SJCRH30 (cell line): ENCODE measurements at regions not wholly inside any gene's neighbourhood (a gene's known extent, or its start where the extent isn't known, plus 50 kb on each side); places are given as distances from the start of the nearest gene placed in this dataset.

Source experiments
- DNase-seq, 2 experiments: peaks; one replicate each; pipeline ENCODE4 v3.0.0-alpha.2; 2015 to 2020
- H3K27ac ChIP-seq: fragments of 250-450 bp; sonication (Bioruptor Pico); 2 replicates; pipeline ENCODE4 v1.5.1; 2020; ENCODE audit warnings: mild to moderate bottlenecking, moderate library complexity
- H3K27me3 ChIP-seq: fragments of 250-450 bp; sonication (Bioruptor Pico); 2 replicates; pipeline ENCODE4 v1.5.1; 2020; ENCODE audit warnings: mild to moderate bottlenecking, moderate library complexity
- H3K36me3 ChIP-seq: fragments of 250-450 bp; sonication (Bioruptor Pico); 2 replicates; pipeline ENCODE4 v1.5.1; 2020; ENCODE audit warnings: mild to moderate bottlenecking, moderate library complexity
- H3K4me1 ChIP-seq: fragments of 250-450 bp; sonication (Bioruptor Pico); 2 replicates; pipeline ENCODE4 v1.5.1; 2020; ENCODE audit warnings: mild to moderate bottlenecking, moderate library complexity
- H3K4me3 ChIP-seq: fragments of 250-450 bp; sonication (Bioruptor Pico); 2 replicates; pipeline ENCODE4 v1.5.1; 2020; ENCODE audit warnings: mild to moderate bottlenecking, moderate library complexity
- H3K9me3 ChIP-seq: fragments of 250-450 bp; sonication (Bioruptor Pico); replicated peaks from 2 replicates; pipeline ENCODE4 v1.5.1; 2020; ENCODE audit warnings: mild to moderate bottlenecking, moderate library complexity

- no peaks in the 10 kb centered on the region for H3K9me3 ChIP-seq
Observed at GRCh38 chr3:81043009-81043408, 718.4 kb downstream of the GBE1 start.

GRCh38 chr3:81041331-81041730 lies 720.1 kb downstream of the GBE1 start:
- H3K4me1 ChIP-seq = no peaks in the 10 kb centered on the region
- DNase-seq = no peak
- no peak overlapping the region for H3K27ac ChIP-seq
- H3K4me3 ChIP-seq = no peak overlapping the region
- no peaks in the 10 kb centered on the region for H3K9me3 ChIP-seq
- no peaks in the 10 kb centered on the region for H3K27me3 ChIP-seq
- no peaks in the 10 kb centered on the region for H3K36me3 ChIP-seq

More at GRCh38 chr3:81043009-81043408, 718.4 kb downstream of the GBE1 start:
- Histone ChIP-seq H3K4me3 (no peak overlapping the region), H3K36me3 (no peaks in the 10 kb centered on the region), H3K27me3 (no peaks in the 10 kb centered on the region), H3K4me1 (no peaks in the 10 kb centered on the region), H3K27ac (no peak overlapping the region)
- DNase-seq = no peak

- no peak for DNase-seq
- Histone ChIP-seq H3K36me3 (no peaks in the 10 kb centered on the region), H3K4me3 (no peak overlapping the region), H3K9me3 (no peaks in the 10 kb centered on the region), H3K27me3 (no peaks in the 10 kb centered on the region), H3K27ac (no peak overlapping the region), H3K4me1 (no peaks in the 10 kb centered on the region)
Observed at GRCh38 chr3:81040107-81040506, 721.3 kb downstream of the GBE1 start.

GRCh38 chr3:81033684-81034083 lies 727.8 kb downstream of the GBE1 start:
- Histone ChIP-seq H3K27me3 (no peaks in the 10 kb centered on the region), H3K27ac (no peak overlapping the region), H3K4me1 (no peaks in the 10 kb centered on the region), H3K4me3 (no peak overlapping the region), H3K36me3 (no peaks in the 10 kb centered on the region), H3K9me3 (no peaks in the 10 kb centered on the region)
- no peak for DNase-seq

- H3K4me1 ChIP-seq = no peaks in the 10 kb centered on the region
- H3K27ac ChIP-seq = no peak overlapping the region
- no peak overlapping the region for H3K4me3 ChIP-seq
- no peaks in the 10 kb centered on the region for H3K36me3 ChIP-seq
- no peak for DNase-seq
- H3K9me3 ChIP-seq = no peaks in the 10 kb centered on the region
- H3K27me3 ChIP-seq = no peaks in the 10 kb centered on the region
Observed at GRCh38 chr3:81033185-81033584, 728.3 kb downstream of the GBE1 start.

GRCh38 chr3:81029861-81030260 lies 731.6 kb downstream of the GBE1 start:
- no peaks in the 10 kb centered on the region for H3K4me1 ChIP-seq
- H3K27ac ChIP-seq = no peak overlapping the region
- no peak for DNase-seq
- H3K9me3 ChIP-seq = no peaks in the 10 kb centered on the region
- H3K4me3 ChIP-seq = no peak overlapping the region
- no peaks in the 10 kb centered on the region for H3K36me3 ChIP-seq
- H3K27me3 ChIP-seq = no peaks in the 10 kb centered on the region

GRCh38 chr3:81027344-81027743 lies 734.1 kb downstream of the GBE1 start:
- Histone ChIP-seq H3K36me3 (no peaks in the 10 kb centered on the region), H3K4me1 (no peaks in the 10 kb centered on the region), H3K27me3 (no peaks in the 10 kb centered on the region), H3K27ac (no peak overlapping the region), H3K9me3 (no peaks in the 10 kb centered on the region), H3K4me3 (no peak overlapping the region)
- DNase-seq = no peak

- H3K4me1 ChIP-seq = no peaks in the 10 kb centered on the region
- no peak for DNase-seq
- no peaks in the 10 kb centered on the region for H3K27me3 ChIP-seq
Observed at GRCh38 chr3:81024560-81024959, 736.9 kb downstream of the GBE1 start.

GRCh38 chr3:81022339-81022738 lies 739.1 kb downstream of the GBE1 start:
- Histone ChIP-seq H3K4me3 (no peak overlapping the region), H3K27ac (no peak overlapping the region), H3K9me3 (no peaks in the 10 kb centered on the region), H3K4me1 (no peaks in the 10 kb centered on the region), H3K27me3 (no peaks in the 10 kb centered on the region), H3K36me3 (no peaks in the 10 kb centered on the region)
- DNase-seq = no peak

More at GRCh38 chr3:81024560-81024959, 736.9 kb downstream of the GBE1 start:
- H3K9me3 ChIP-seq = no peaks in the 10 kb centered on the region
- no peaks in the 10 kb centered on the region for H3K36me3 ChIP-seq
- H3K27ac ChIP-seq = no peak overlapping the region
- no peak overlapping the region for H3K4me3 ChIP-seq

- Histone ChIP-seq H3K4me3 (no peak overlapping the region), H3K27me3 (no peaks in the 10 kb centered on the region), H3K36me3 (no peaks in the 10 kb centered on the region), H3K4me1 (no peaks in the 10 kb centered on the region), H3K27ac (no peak overlapping the region), H3K9me3 (no peaks in the 10 kb centered on the region)
- DNase-seq = no peak
Observed at GRCh38 chr3:81013360-81013759, 748.1 kb downstream of the GBE1 start.

- Histone ChIP-seq H3K36me3 (no peaks in the 10 kb centered on the region), H3K4me3 (no peak overlapping the region), H3K4me1 (no peaks in the 10 kb centered on the region), H3K27me3 (no peaks in the 10 kb centered on the region), H3K27ac (no peak overlapping the region), H3K9me3 (no peaks in the 10 kb centered on the region)
- DNase-seq = no peak
Observed at GRCh38 chr3:81005992-81006391, 755.5 kb downstream of the GBE1 start.

- no peaks in the 10 kb centered on the region for H3K9me3 ChIP-seq
- H3K27ac ChIP-seq = no peak overlapping the region
- no peaks in the 10 kb centered on the region for H3K4me1 ChIP-seq
- no peaks in the 10 kb centered on the region; the same call in 1 of the 2 replicates for H3K27me3 ChIP-seq
- no peak for DNase-seq
- no peak overlapping the region for H3K4me3 ChIP-seq
- no peaks in the 10 kb centered on the region for H3K36me3 ChIP-seq
Observed at GRCh38 chr3:81003817-81004216, 757.6 kb downstream of the GBE1 start.

- Histone ChIP-seq H3K4me1 (no peaks in the 10 kb centered on the region), H3K27ac (no peak overlapping the region), H3K36me3 (no peaks in the 10 kb centered on the region), H3K4me3 (no peak overlapping the region), H3K27me3 (no peaks in the 10 kb centered on the region; the same call in 1 of the 2 replicates), H3K9me3 (no peaks in the 10 kb centered on the region)
- DNase-seq = no peak
Observed at GRCh38 chr3:81003008-81003645, 758.3 kb downstream of the GBE1 start.

- H3K4me3 ChIP-seq = no peak overlapping the region
- no peaks in the 10 kb centered on the region for H3K9me3 ChIP-seq
- no peaks in the 10 kb centered on the region for H3K36me3 ChIP-seq
- H3K27ac ChIP-seq = no peak overlapping the region
- no peaks in the 10 kb centered on the region for H3K4me1 ChIP-seq
- no peaks in the 10 kb centered on the region; the same call in 1 of the 2 replicates for H3K27me3 ChIP-seq
- DNase-seq = no peak
Observed at GRCh38 chr3:80999481-80999880, 762.0 kb downstream of the GBE1 start.

GRCh38 chr3:80998022-80998421 lies 763.4 kb downstream of the GBE1 start:
- Histone ChIP-seq H3K27ac (no peak overlapping the region), H3K36me3 (no peaks in the 10 kb centered on the region), H3K4me3 (no peak overlapping the region), H3K9me3 (no peaks in the 10 kb centered on the region), H3K4me1 (no peaks in the 10 kb centered on the region), H3K27me3 (no peaks in the 10 kb centered on the region; the same call in 1 of the 2 replicates)
- DNase-seq = no peak

GRCh38 chr3:80997622-80998021 lies 763.8 kb downstream of the GBE1 start:
- Histone ChIP-seq H3K27ac (no peak overlapping the region), H3K4me3 (no peak overlapping the region), H3K4me1 (no peaks in the 10 kb centered on the region), H3K9me3 (no peaks in the 10 kb centered on the region), H3K27me3 (no peaks in the 10 kb centered on the region; the same call in 1 of the 2 replicates), H3K36me3 (no peaks in the 10 kb centered on the region)
- DNase-seq = no peak
